WERI-Rb-1 (cell line): ENCODE measurements at regions not wholly inside any gene's neighbourhood (a gene's known extent, or its start where the extent isn't known, plus 50 kb on each side); places are given as distances from the start of the nearest gene placed in this dataset.
"Not testable (repeated sequence)": the region's sequence is repeated elsewhere in the genome, so short reads cannot be mapped to it uniquely, and the experiment has no call there.

Source experiments
- DNase-seq: peaks from one replicate; pipeline ENCODE4 v3.0.0-alpha.2; 2020
- H3K27ac ChIP-seq: fragments of 250-450 bp; sonication (Bioruptor Pico); 2 replicates; pipeline ENCODE4 v1.5.1; 2020; ENCODE audit warnings: mild to moderate bottlenecking, moderate library complexity
- H3K27me3 ChIP-seq: fragments of 250-450 bp; sonication (Bioruptor Pico); 2 replicates; pipeline ENCODE4 v1.5.1; 2021; ENCODE audit warnings: mild to moderate bottlenecking, low read depth, moderate library complexity; ENCODE audit not compliant: insufficient read depth, severe bottlenecking
- H3K36me3 ChIP-seq: fragments of 250-450 bp; sonication (Bioruptor Pico); 2 replicates; pipeline ENCODE4 v1.5.1; 2020; ENCODE audit warnings: mild to moderate bottlenecking, moderate library complexity
- H3K4me3 ChIP-seq: 2 replicates; pipeline ENCODE4 v1.5.1; 2011; ENCODE audit warnings: low read depth, mild to moderate bottlenecking, control low read depth, low read length
- H3K9me3 ChIP-seq: fragments of 250-450 bp; sonication (Bioruptor Pico); 2 replicates; pipeline ENCODE4 v1.5.1; 2021; ENCODE audit warnings: mild to moderate bottlenecking, moderate library complexity; ENCODE audit not compliant: severe bottlenecking
- CTCF ChIP-seq: IDR thresholded peaks from 2 replicates; pipeline ENCODE4 v1.5.1; 2011; ENCODE audit warnings: low read depth, mild to moderate bottlenecking, control low read depth, inconsistent platforms, low read length

GRCh38 chr7:131925636-131926035 is 369.2 kb upstream of the PODXL start:
- no peak overlapping the region for H3K4me3 ChIP-seq
- no peaks in the 10 kb centered on the region for H3K36me3 ChIP-seq
- no peak for TF ChIP-seq CTCF
- DNase-seq = no peak
- no peaks in the 10 kb centered on the region for H3K9me3 ChIP-seq
- H3K27ac ChIP-seq = no peak overlapping the region
- no peaks in the 10 kb centered on the region for H3K27me3 ChIP-seq

GRCh38 chr7:131924857-131925256 is 368.4 kb upstream of the PODXL start:
- Histone ChIP-seq H3K4me3 (no peak overlapping the region), H3K27ac (no peak overlapping the region), H3K27me3 (no peaks in the 10 kb centered on the region), H3K36me3 (no peaks in the 10 kb centered on the region), H3K9me3 (no peaks in the 10 kb centered on the region)
- no peak for DNase-seq
- no peak for TF ChIP-seq CTCF

GRCh38 chr7:131922948-131923347 is 366.5 kb upstream of the PODXL start:
- H3K9me3 ChIP-seq, H3K36me3 ChIP-seq, H3K4me3 ChIP-seq, H3K27me3 ChIP-seq, DNase-seq, H3K27ac ChIP-seq: not testable (repeated sequence)

GRCh38 chr7:131921016-131921415 is 364.6 kb upstream of the PODXL start:
- TF ChIP-seq CTCF = no peak

GRCh38 chr7:131919920-131920709 is 363.7 kb upstream of the PODXL start:
- H3K4me3 ChIP-seq = no peak overlapping the region
- H3K27me3 ChIP-seq = no peaks in the 10 kb centered on the region
- no peaks in the 10 kb centered on the region for H3K36me3 ChIP-seq
- H3K27ac ChIP-seq = no peak overlapping the region
- DNase-seq = no peak
- TF ChIP-seq CTCF = no peak
- no peaks in the 10 kb centered on the region for H3K9me3 ChIP-seq

More at GRCh38 chr7:131921016-131921415, 364.6 kb upstream of the PODXL start:
- no peaks in the 10 kb centered on the region for H3K9me3 ChIP-seq
- H3K36me3 ChIP-seq = no peaks in the 10 kb centered on the region
- H3K27ac ChIP-seq = no peak overlapping the region
- no peak overlapping the region for H3K4me3 ChIP-seq
- H3K27me3 ChIP-seq = no peaks in the 10 kb centered on the region
- no peak for DNase-seq

- TF ChIP-seq CTCF = no peak
- Histone ChIP-seq H3K9me3 (peaks cover 3% of the 10 kb centered on the region), H3K27ac (no peak overlapping the region), H3K4me3 (no peak overlapping the region), H3K27me3 (no peaks in the 10 kb centered on the region), H3K36me3 (no peaks in the 10 kb centered on the region)
- no peak for DNase-seq
Measured at GRCh38 chr7:131911112-131911511, 354.7 kb upstream of the PODXL start.
